H1 (cell line): ENCODE measurements at regions not wholly inside any gene's neighbourhood (a gene's known extent, or its start where the extent isn't known, plus 50 kb on each side); places are given as distances from the start of the nearest gene placed in this dataset.

Experiments used
- CHD2 ChIP-seq: IDR thresholded peaks from 2 replicates; pipeline ENCODE4 v1.6.1; 2012; ENCODE audit warnings: low read length, improper control_type of control experiment
- CHD7 ChIP-seq: fragments of 300-600 bp; sonication (generic); IDR thresholded peaks from 2 replicates; pipeline ENCODE4 v1.7.1; 2012; ENCODE audit warnings: low read length, moderate library complexity, mild to moderate bottlenecking, inconsistent platforms; ENCODE audit not compliant: insufficient replicate concordance
- NANOG ChIP-seq: IDR thresholded peaks from 2 replicates; pipeline ENCODE4 v1.6.1; 2011; ENCODE audit warnings: low read length, low read depth, mild to moderate bottlenecking, inconsistent platforms; ENCODE audit not compliant: insufficient read depth, poor library complexity, severe bottlenecking
- NRF1 ChIP-seq: IDR thresholded peaks from 2 replicates; pipeline ENCODE4 v1.6.1; 2011; ENCODE audit warnings: mild to moderate bottlenecking, low read depth, low read length, improper control_type of control experiment
- SAP30 ChIP-seq: fragments of 300-600 bp; sonication (generic); IDR thresholded peaks from 2 replicates; pipeline ENCODE4 v1.7.1; 2012; ENCODE audit warnings: low read length, moderate library complexity, mild to moderate bottlenecking, inconsistent platforms; ENCODE audit not compliant: insufficient read depth, insufficient replicate concordance
- SIRT6 ChIP-seq: IDR thresholded peaks from one replicate; pipeline ENCODE4 v1.7.1; 2012; ENCODE audit warnings: low read length, inconsistent platforms
- SIX5 ChIP-seq: IDR thresholded peaks from 2 replicates; pipeline ENCODE4 v1.6.1; 2011; ENCODE audit warnings: mild to moderate bottlenecking, low read depth, low read length
- SP1 ChIP-seq: IDR thresholded peaks from 2 replicates; pipeline ENCODE4 v1.6.1; 2011; ENCODE audit warnings: low read depth, low read length
- ZNF274 ChIP-seq: IDR thresholded peaks from 2 replicates; pipeline ENCODE4 v1.7.0; 2012; ENCODE audit warnings: low read length, borderline replicate concordance; ENCODE audit errors: extremely low read depth
- TF ChIP-seq, protein P1 (sequence below): IDR thresholded peaks from 2 replicates; pipeline ENCODE4 v1.6.1; 2011; ENCODE audit warnings: low read depth, mild to moderate bottlenecking, low read length; ENCODE audit not compliant: insufficient read depth
- TF ChIP-seq, protein P2 (sequence below): IDR thresholded peaks from 2 replicates; pipeline ENCODE4 v1.6.1; 2012; ENCODE audit warnings: inconsistent platforms

DNA sequence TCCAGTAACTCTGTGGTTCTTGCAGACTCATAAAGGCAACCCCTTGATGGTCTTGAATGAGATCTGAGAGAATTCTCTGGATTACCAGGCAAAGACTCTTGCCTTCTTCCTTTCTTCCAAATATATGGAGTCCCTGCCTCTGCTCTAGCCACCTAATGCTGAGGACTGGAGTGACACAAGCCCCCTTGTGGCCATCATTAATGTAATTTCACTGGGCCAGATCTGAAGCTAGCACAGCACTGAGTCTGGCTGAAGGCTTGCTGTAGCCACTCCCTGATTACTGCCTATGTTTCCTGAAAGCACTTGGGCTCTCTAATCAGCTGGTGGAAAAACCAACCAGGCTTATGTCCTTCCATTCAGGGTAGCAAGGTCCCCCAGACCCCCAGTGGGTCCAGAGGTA, 559.3 kb upstream of the IRAK1BP1 start (continued):
- TF ChIP-seq CHD7: no peak
- no peak for TF ChIP-seq CHD2
- TF ChIP-seq, protein P1, sequence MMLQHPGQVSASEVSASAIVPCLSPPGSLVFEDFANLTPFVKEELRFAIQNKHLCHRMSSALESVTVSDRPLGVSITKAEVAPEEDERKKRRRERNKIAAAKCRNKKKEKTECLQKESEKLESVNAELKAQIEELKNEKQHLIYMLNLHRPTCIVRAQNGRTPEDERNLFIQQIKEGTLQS: no peak
- TF ChIP-seq NRF1: no peak
- no peak for TF ChIP-seq SAP30
- no peak for TF ChIP-seq NANOG
- TF ChIP-seq, protein P2, sequence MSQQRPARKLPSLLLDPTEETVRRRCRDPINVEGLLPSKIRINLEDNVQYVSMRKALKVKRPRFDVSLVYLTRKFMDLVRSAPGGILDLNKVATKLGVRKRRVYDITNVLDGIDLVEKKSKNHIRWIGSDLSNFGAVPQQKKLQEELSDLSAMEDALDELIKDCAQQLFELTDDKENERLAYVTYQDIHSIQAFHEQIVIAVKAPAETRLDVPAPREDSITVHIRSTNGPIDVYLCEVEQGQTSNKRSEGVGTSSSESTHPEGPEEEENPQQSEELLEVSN: no peak
- no peak for TF ChIP-seq SIX5
- no peak for TF ChIP-seq ZNF274
- no peak for TF ChIP-seq SIRT6
- no peak for TF ChIP-seq SP1
